IPS DF 6.9 (cell line): ENCODE measurements at regions not wholly inside any gene's neighbourhood (a gene's known extent, or its start where the extent isn't known, plus 50 kb on each side); places are given as distances from the start of the nearest gene placed in this dataset.
"Not testable (repeated sequence)": the region's sequence is repeated elsewhere in the genome, so short reads cannot be mapped to it uniquely, and the experiment has no call there.

Experiments used
- DNase-seq: peaks from one replicate; pipeline ENCODE4 v3.0.0-alpha.2; 2013; ENCODE audit warnings: low read depth, low spot score
- H3K27ac ChIP-seq: one replicate; pipeline ENCODE4 v1.5.1; 2013; ENCODE audit warnings: low read length, control low read depth
- H3K27me3 ChIP-seq: 2 replicates; pipeline ENCODE4 v1.6.1; 2013; ENCODE audit warnings: mild to moderate bottlenecking, low read length; ENCODE audit not compliant: control insufficient read depth, insufficient read depth
- H3K36me3 ChIP-seq: 2 replicates; pipeline ENCODE4 v1.6.1; 2013; ENCODE audit warnings: low read length; ENCODE audit not compliant: control insufficient read depth, insufficient read depth
- H3K4me1 ChIP-seq: 2 replicates; pipeline ENCODE4 v1.6.1; 2013; ENCODE audit warnings: low read length; ENCODE audit not compliant: control insufficient read depth, insufficient read depth
- H3K4me3 ChIP-seq: 2 replicates; pipeline ENCODE4 v1.5.1; 2013; ENCODE audit warnings: mild to moderate bottlenecking, low read length
- H3K9me3 ChIP-seq: 2 replicates; pipeline ENCODE4 v1.6.1; 2013; ENCODE audit warnings: low read length, inconsistent platforms; ENCODE audit not compliant: control insufficient read depth, insufficient read depth
- WGBS: extraction: QIAGEN DNeasy Blood & Tissue Kit; methylation state at CpG from one replicate; pipeline ENCODE4 v1.1.7; 2013; ENCODE audit warnings: mixed read lengths, missing lambda C conversion rate; ENCODE audit not compliant: insufficient read length, insufficient coverage; 5-methylcytosine and 5-hydroxymethylcytosine counted together

DNA sequence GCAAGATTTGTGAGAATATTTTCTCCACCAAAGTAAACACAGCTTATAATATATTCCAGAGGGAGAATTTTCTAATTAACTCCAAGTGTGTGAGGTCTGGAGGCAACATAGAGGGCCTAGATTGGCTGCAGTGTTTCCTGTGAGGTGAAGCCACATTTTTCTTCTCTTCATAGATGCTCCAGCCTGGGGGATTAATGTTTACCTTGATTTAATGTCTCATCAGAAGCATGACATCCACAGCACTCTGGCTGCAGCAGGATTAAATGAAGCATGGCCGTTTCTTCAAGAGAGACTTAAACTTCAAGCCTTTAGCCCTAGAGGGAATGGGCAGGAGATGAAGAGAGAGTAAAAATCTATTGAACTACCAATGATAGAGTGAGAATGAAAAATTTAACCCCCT lies 137.9 kb upstream of the ZBTB20 start:
- no peaks in the 10 kb centered on the region for H3K27me3 ChIP-seq
- no peaks in the 10 kb centered on the region for H3K9me3 ChIP-seq
- H3K4me3 ChIP-seq = no peak overlapping the region
- no peak for DNase-seq
- no peaks in the 10 kb centered on the region for H3K36me3 ChIP-seq
- no CpG with 5 or more reads among the region's 1 CpG for whole genome bisulfite sequencing
- no peaks in the 10 kb centered on the region for H3K4me1 ChIP-seq
- H3K27ac ChIP-seq = no peak overlapping the region

DNA sequence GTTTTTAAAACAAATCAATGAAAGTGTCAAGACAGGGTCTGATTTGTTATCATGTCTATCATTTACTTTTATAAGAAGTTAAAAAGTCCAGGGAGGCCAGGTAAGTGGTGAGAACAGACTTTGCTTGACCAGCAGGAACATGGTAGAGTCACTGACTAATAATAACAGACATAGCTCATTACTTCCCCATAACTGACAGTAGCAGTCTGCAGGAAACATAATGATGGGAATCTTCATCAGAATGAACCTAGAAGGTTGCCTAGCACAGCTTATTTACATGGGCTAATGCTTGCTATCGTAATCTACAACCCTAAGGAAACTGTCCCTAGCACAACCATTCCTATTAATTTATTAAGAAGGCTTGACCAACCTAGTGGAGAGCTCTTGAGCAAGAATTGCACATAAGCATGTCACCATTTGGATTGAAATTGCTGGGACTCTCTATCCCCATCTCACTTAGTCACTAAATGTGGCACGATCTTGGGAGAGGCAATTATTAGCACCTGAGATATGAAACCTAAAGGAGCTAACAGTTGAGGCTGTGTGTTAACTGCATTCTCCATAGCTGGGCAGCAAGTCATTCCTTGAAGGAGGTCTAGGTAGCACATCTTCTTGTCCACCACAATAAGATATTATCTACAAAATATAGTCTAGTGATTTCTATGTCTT lies 139.6 kb upstream of the ZBTB20 start:
- no CpG with 5 or more reads among the region's 2 CpGs for WGBS
- Histone ChIP-seq H3K4me1 (no peaks in the 10 kb centered on the region), H3K27me3 (no peaks in the 10 kb centered on the region)

DNA sequence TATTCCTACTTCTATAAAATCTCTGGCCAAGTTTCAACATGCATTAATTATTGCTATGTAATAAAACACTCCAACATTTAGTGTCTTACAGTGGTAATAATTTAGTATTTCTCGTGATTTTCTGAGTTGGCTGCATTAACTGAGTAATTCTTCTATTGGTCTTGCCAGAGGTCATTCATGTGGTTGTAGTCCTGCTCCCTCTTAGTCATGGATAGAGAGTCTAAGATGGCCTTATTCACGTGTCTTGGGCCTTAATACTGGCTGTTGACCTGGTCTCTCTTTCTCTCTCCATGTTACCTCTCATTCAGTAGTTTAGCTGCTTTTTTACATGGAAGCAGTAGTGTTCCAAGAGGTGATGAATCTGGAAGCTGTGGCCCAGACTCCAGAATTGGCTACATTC lies 140.1 kb upstream of the ZBTB20 start:
- H3K4me1 ChIP-seq = no peaks in the 10 kb centered on the region
- H3K9me3 ChIP-seq = no peaks in the 10 kb centered on the region
- no peak overlapping the region for H3K4me3 ChIP-seq
- H3K27me3 ChIP-seq = no peaks in the 10 kb centered on the region
- no peak for DNase-seq
- WGBS = no CpG with 5 or more reads among the region's 2 CpGs
- H3K27ac ChIP-seq = no peak overlapping the region
- no peaks in the 10 kb centered on the region for H3K36me3 ChIP-seq

More for the DNA sequence above, 139.6 kb upstream of the ZBTB20 start:
- H3K9me3 ChIP-seq = no peaks in the 10 kb centered on the region
- H3K27ac ChIP-seq = no peak overlapping the region
- no peaks in the 10 kb centered on the region for H3K36me3 ChIP-seq
- no peak for DNase-seq
- H3K4me3 ChIP-seq = no peak overlapping the region

DNA sequence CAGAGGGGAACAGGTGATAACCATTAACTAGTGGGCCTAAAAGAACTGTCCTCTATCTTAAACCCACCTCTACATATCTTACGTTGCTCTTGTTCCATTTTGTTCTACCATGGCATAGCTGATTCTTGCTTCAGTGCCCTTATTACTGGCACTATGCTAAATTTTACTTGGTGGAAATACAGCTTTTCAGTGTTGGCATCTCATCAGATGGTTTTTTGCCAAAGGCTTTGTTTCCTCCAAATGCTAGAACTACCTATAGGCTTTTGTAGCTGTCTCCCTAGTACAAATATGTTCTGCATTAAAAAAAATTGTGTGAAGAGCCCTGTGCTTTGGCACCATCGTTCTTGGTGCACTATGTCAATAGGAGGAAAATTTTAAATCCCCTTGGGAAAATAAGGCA lies 145.0 kb upstream of the ZBTB20 start:
- no peaks in the 10 kb centered on the region for H3K36me3 ChIP-seq
- no peaks in the 10 kb centered on the region for H3K4me1 ChIP-seq
- no CpG with 5 or more reads among the region's 2 CpGs for WGBS
- no peaks in the 10 kb centered on the region for H3K9me3 ChIP-seq
- no peak overlapping the region for H3K27ac ChIP-seq
- H3K27me3 ChIP-seq = no peaks in the 10 kb centered on the region
- no peak overlapping the region for H3K4me3 ChIP-seq
- DNase-seq = no peak

DNA sequence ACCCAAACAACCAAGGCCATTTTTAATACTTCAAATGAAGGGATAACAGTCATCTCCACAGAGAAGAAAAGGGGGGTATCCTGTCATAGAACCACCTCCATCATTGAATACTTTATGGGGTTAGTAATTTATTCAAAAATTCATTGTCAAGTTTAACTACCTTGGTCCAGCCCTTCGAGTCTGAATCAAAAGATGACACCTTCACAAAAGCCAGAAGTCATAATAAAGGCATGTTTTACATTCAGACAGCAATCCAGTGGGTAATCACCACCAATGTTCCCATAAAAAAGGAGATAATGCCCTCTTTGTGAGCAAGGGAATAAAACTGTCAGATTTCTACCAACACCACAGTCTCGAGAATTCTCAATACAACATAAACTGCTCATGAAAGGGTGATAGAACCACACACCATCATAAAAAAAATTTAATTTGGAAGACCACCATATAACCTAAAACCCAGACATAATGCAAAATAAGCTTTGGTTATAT lies 145.6 kb upstream of the ZBTB20 start:
- no CpG with 5 or more reads among the region's 2 CpGs for WGBS
- Histone ChIP-seq H3K4me1 (no peaks in the 10 kb centered on the region), H3K4me3 (no peak overlapping the region), H3K36me3 (no peaks in the 10 kb centered on the region), H3K27me3 (no peaks in the 10 kb centered on the region), H3K27ac (no peak overlapping the region), H3K9me3 (no peaks in the 10 kb centered on the region)
- DNase-seq = no peak

DNA sequence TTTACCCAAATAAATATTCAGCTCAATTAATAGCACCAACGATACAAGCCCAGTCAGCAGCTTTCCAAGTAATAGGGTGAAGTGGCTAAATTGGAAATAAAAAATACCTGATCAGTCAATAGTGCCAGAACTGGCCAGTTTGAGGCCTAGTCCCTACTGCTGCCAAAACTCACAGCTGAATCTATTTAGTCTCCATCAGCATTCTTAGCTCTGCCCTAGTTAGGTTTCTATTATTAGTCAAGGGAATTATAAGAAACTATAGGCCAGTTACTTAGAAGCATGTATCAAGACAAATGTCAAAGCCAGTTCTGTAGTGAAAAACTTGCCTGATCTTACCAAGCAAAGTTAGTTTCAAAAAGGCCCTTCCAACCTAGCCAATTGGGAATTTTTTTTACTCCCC lies 146.2 kb upstream of the ZBTB20 start:
- Histone ChIP-seq H3K4me3 (no peak overlapping the region), H3K27ac (no peak overlapping the region), H3K36me3 (no peaks in the 10 kb centered on the region), H3K4me1 (no peaks in the 10 kb centered on the region), H3K27me3 (no peaks in the 10 kb centered on the region), H3K9me3 (no peaks in the 10 kb centered on the region)
- WGBS = no CpG with 5 or more reads among the region's 1 CpG
- DNase-seq = no peak

DNA sequence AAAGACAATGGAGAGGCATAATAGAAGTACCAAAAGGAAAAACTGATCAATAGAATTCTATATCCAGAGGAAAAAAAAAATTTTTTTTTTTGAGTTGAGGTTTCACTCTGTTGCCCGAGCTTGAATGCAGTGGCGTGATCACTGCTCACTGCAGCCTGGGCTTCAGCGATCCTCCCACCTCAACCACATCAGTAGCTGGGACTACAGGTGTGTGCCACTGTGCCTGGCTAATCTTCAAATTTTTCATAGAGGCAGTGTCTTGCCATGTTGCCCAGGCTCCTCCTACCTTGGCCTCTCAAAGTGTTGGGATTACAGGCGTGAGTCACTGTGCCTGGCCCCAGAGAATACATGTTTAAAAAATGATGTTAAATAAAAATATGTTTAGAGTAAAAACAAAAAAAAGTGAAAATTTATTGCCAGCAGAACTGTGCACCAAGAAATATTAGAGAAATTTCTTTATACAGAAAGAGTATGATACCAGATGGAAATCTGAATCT lies 154.3 kb upstream of the ZBTB20 start:
- no peaks in the 10 kb centered on the region; the same call in 1 of the 2 replicates for H3K4me1 ChIP-seq
- WGBS = no CpG with 5 or more reads among the region's 4 CpGs
- H3K9me3 ChIP-seq = no peaks in the 10 kb centered on the region
- no peak overlapping the region for H3K4me3 ChIP-seq
- no peaks in the 10 kb centered on the region for H3K36me3 ChIP-seq
- H3K27ac ChIP-seq = no peak overlapping the region
- DNase-seq = no peak
- H3K27me3 ChIP-seq = no peaks in the 10 kb centered on the region

DNA sequence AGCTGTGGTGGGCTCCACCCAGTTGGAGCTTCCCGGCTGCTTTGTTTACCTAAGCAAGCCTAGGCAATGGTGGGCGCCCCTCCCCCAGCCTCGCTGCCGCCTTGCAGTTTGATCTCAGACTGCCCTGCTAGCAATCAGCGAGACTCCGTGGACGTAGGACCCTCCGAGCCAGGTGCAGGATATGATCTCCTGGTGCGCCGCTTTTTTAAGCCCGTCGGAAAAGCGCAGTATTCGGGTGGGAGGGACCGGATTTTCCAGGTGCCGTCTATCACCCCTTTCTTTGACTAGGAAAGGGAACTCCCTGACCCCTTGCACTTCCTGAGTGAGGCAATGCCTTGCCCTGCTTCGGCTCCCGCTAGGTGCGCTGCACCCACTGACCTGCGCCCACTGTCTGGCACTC lies 170.9 kb upstream of the ZBTB20 start:
- H3K4me3 ChIP-seq = peak overlapping the region; percentile 37; the same call in 1 of the 2 replicates
- not testable (repeated sequence) for H3K9me3 ChIP-seq, H3K36me3 ChIP-seq, H3K27me3 ChIP-seq, H3K27ac ChIP-seq, H3K4me1 ChIP-seq, DNase-seq
- WGBS = no CpG with 5 or more reads among the region's 20 CpGs

DNA sequence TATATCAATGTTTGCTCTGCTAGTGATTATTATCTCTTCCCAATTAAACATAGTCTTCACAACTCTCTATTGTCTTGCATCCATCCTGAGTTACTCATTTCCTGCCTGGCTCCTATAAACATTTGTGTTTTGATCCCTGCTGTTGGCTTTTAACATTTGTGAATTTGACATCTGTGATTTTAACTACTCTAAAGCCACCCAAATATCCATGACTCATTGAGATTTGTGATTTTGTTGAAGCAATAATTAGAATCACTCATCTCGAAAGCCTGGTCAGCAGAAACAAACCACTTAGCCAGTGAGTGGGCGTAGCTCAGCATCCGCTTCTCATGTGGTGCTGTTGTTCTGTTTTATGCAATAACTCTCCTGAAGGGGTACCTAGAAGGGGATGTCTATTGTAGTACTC lies 174.3 kb upstream of the ZBTB20 start:
- no peak for DNase-seq
- Histone ChIP-seq H3K4me1 (no peaks in the 10 kb centered on the region), H3K9me3 (no peaks in the 10 kb centered on the region), H3K27ac (no peak overlapping the region), H3K27me3 (no peaks in the 10 kb centered on the region), H3K36me3 (no peaks in the 10 kb centered on the region), H3K4me3 (no peak overlapping the region)
- no CpG with 5 or more reads among the region's 3 CpGs for WGBS

DNA sequence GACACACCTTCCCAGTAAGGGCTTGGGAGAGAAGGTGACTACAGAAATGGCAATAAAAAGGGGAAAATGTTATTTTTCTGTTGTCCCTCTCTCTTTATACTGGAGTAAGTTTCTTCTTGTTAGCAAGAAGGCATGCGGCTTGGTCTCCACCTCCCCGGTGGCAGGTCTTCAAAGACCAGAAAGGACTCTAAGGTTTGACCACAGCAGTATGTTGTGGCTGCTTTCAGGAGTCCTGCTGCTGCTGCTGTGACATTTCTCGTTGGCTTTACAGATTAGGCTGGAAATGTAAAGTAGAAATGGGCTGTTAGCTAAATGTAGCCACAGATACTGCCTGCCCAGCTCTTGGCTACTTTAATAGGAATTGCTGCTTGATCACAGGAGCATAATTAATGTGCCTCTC lies 175.8 kb upstream of the ZBTB20 start:
- no peak for DNase-seq
- no peaks in the 10 kb centered on the region for H3K9me3 ChIP-seq
- H3K4me3 ChIP-seq = no peak overlapping the region
- H3K27ac ChIP-seq = no peak overlapping the region
- WGBS = no CpG with 5 or more reads among the region's 3 CpGs
- H3K4me1 ChIP-seq = no peaks in the 10 kb centered on the region
- no peaks in the 10 kb centered on the region for H3K36me3 ChIP-seq
- H3K27me3 ChIP-seq = no peaks in the 10 kb centered on the region

DNA sequence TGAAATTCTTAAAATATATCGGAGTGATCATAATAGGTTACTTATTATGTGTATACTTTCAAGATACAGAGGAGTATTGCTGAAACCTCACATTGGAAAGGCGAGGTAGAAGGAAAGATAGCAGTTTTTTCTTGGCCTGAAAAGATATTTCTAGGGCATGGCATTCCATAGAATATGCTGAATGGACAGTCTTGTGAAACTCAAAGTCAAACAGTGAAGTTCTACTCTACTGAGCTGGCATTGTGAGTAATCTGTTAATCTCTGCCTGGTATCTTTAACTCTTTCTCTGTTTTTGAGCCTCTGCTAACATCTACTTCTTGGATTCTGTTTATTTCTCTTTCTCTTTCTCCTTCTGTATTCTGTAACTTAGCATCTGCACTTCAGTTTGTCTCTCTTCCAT lies 176.3 kb upstream of the ZBTB20 start:
- Histone ChIP-seq H3K27me3 (no peaks in the 10 kb centered on the region), H3K36me3 (no peaks in the 10 kb centered on the region), H3K27ac (no peak overlapping the region), H3K4me1 (no peaks in the 10 kb centered on the region), H3K9me3 (no peaks in the 10 kb centered on the region), H3K4me3 (no peak overlapping the region)
- no peak for DNase-seq
- no CpG with 5 or more reads among the region's 2 CpGs for WGBS
